ENCODE measurements at regions not wholly inside any gene's neighbourhood (a gene's known extent, or its start where the extent isn't known, plus 50 kb on each side); places are given as distances from the start of the nearest gene placed in this dataset.

DNA sequence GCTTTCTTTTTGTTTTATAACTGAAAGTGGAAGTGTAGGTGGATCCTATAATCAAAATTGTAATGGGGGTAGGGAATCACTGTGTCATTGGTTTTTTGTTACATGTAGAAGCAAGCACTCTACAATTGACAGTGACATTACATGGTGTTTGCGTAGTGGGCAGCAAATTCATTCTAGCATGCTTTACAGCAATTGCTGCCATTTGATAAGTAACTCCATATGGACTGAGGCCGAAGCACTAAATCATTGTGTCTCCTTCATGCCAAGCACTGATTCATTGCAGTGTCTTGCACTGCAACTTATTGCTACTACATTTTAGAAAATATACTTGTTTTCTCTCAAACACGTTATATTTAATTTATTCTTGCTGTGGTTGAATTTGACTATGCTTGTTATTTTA is 933.9 kb downstream of the NSUN3 start:
- TF ChIP-seq CTCF (conservative IDR thresholded peaks at IDR 0.05; ENCODE audit: low read depth, low read length) = no peak
- no peak for TF ChIP-seq EZH2 (IDR thresholded peaks at IDR 0.05; ENCODE audit: low read length, unreplicated experiment)
- TF ChIP-seq EZH2phosphoT487 (IDR thresholded peaks at IDR 0.05; ENCODE audit: borderline replicate concordance, low read length) = no peak

Data from PC-3 (cell line).